Lung microvascular endothelial cell (primary cell): ENCODE measurements at regions not wholly inside any gene's neighbourhood (a gene's known extent, or its start where the extent isn't known, plus 50 kb on each side); places are given as distances from the start of the nearest gene placed in this dataset.

ENCODE experiments used
- DNase-seq, 2 donors: peaks; one replicate each; pipeline versions ENCODE4 v3.0.0 to v3.0.0-alpha.2; 2010; ENCODE audit warnings: low read depth in 2 of 2

- DNase-seq: no peak
These were observed 60.5 kb upstream of the ALKAL2 start for GRCh38 chr2:348361-348916.

- DNase-seq: no peak
These were observed 56.9 kb upstream of the ALKAL2 start for GRCh38 chr2:344811-345210.

DNA sequence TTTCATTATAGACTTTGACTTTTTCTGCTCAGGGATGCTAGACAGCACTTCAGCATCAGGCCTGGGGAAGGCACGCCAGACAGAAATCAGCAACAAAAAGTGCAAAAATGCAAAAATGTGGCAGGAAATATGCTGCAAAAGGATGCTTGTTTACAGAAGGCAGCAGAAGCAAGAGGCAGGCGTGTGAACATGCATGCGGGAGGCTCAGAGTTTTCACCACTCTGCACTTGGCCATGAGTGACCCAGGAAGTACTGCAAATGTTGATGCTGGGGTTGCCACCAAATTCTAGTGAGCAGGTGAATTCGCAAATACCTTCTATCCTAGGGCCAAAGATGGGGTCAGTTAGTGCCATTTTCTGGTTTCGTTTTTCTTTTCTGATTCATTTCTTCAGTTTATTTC, 55.5 kb upstream of the ALKAL2 start:
- DNase-seq: no peak

DNA sequence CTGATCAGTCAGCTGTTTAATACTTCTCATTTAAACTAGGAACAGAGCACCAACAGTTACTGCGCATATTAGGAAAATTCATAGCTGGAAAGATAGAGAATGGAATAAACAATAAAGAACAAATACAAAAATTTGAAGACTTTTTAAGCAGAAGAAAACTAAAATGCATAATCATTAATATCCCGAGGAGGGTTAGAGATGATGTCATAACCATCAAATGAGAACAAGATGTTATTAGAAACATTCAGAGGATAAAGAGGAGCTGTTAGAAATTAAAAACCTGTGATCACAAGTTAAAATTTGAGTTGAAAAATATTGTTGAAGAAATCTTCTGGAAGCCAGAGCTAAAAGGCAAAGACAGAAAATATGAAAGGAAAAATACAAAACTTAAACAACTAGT, 54.0 kb upstream of the ALKAL2 start:
- DNase-seq: no peak

GRCh38 chr2:341017-341542, 53.2 kb upstream of the ALKAL2 start:
- no peak for DNase-seq
